HCT116 (cell line): ENCODE measurements at regions not wholly inside any gene's neighbourhood (a gene's known extent, or its start where the extent isn't known, plus 50 kb on each side); places are given as distances from the start of the nearest gene placed in this dataset.

Experiments used
- MAX ChIP-seq: IDR thresholded peaks from 2 replicates; pipeline ENCODE4 v1.6.1; 2012
- TCF7L2 ChIP-seq: IDR thresholded peaks from 2 replicates; pipeline ENCODE4 v1.7.0; 2011; ENCODE audit warnings: borderline replicate concordance, inconsistent platforms; ENCODE audit not compliant: insufficient read depth, insufficient read length; ENCODE audit errors: extremely low read depth
- TF ChIP-seq, protein P1 (sequence below), 3 experiments: fragments of 200-600 bp in 1 of 3; sonication (generic) in 1 of 3; IDR thresholded peaks in 2 of 3; conservative IDR thresholded peaks in 1 of 3; 2 replicates each; pipeline ENCODE4 v1.5.1; 2012 to 2017; ENCODE audit warnings: low read depth in 2 of 3, low read length in 2 of 3, antibody characterized with exemption in 1 of 3, borderline replicate concordance in 1 of 3, control low read depth in 1 of 3, mild to moderate bottlenecking in 1 of 3, mixed read lengths in 1 of 3, mixed run types in 1 of 3, moderate library complexity in 1 of 3; ENCODE audit not compliant: insufficient read depth in 1 of 3

GRCh38 chr21:27036736-27037301 is 69.9 kb upstream of the ADAMTS5 start:
- no peak for TF ChIP-seq MAX
- TF ChIP-seq TCF7L2 = no peak
- TF ChIP-seq, protein P1, sequence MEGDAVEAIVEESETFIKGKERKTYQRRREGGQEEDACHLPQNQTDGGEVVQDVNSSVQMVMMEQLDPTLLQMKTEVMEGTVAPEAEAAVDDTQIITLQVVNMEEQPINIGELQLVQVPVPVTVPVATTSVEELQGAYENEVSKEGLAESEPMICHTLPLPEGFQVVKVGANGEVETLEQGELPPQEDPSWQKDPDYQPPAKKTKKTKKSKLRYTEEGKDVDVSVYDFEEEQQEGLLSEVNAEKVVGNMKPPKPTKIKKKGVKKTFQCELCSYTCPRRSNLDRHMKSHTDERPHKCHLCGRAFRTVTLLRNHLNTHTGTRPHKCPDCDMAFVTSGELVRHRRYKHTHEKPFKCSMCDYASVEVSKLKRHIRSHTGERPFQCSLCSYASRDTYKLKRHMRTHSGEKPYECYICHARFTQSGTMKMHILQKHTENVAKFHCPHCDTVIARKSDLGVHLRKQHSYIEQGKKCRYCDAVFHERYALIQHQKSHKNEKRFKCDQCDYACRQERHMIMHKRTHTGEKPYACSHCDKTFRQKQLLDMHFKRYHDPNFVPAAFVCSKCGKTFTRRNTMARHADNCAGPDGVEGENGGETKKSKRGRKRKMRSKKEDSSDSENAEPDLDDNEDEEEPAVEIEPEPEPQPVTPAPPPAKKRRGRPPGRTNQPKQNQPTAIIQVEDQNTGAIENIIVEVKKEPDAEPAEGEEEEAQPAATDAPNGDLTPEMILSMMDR (IDR thresholded peaks at IDR 0.05 in 2 of 3, conservative IDR thresholded peaks at IDR 0.05 in 1 of 3; ENCODE audit: borderline replicate concordance in 1 of 3, insufficient read depth in 1 of 3, low read depth in 2 of 3, low read length in 2 of 3) = no peak
